WERI-Rb-1 (cell line): ENCODE measurements at regions not wholly inside any gene's neighbourhood (a gene's known extent, or its start where the extent isn't known, plus 50 kb on each side); places are given as distances from the start of the nearest gene placed in this dataset.

ENCODE experiments used
- DNase-seq: peaks from one replicate; pipeline ENCODE4 v3.0.0-alpha.2; 2020
- H3K27ac ChIP-seq: fragments of 250-450 bp; sonication (Bioruptor Pico); 2 replicates; pipeline ENCODE4 v1.5.1; 2020; ENCODE audit warnings: mild to moderate bottlenecking, moderate library complexity
- H3K27me3 ChIP-seq: fragments of 250-450 bp; sonication (Bioruptor Pico); 2 replicates; pipeline ENCODE4 v1.5.1; 2021; ENCODE audit warnings: mild to moderate bottlenecking, low read depth, moderate library complexity; ENCODE audit not compliant: insufficient read depth, severe bottlenecking
- H3K36me3 ChIP-seq: fragments of 250-450 bp; sonication (Bioruptor Pico); 2 replicates; pipeline ENCODE4 v1.5.1; 2020; ENCODE audit warnings: mild to moderate bottlenecking, moderate library complexity
- H3K4me3 ChIP-seq: 2 replicates; pipeline ENCODE4 v1.5.1; 2011; ENCODE audit warnings: low read depth, mild to moderate bottlenecking, control low read depth, low read length
- H3K9me3 ChIP-seq: fragments of 250-450 bp; sonication (Bioruptor Pico); 2 replicates; pipeline ENCODE4 v1.5.1; 2021; ENCODE audit warnings: mild to moderate bottlenecking, moderate library complexity; ENCODE audit not compliant: severe bottlenecking
- CTCF ChIP-seq: IDR thresholded peaks from 2 replicates; pipeline ENCODE4 v1.5.1; 2011; ENCODE audit warnings: low read depth, mild to moderate bottlenecking, control low read depth, inconsistent platforms, low read length

- DNase-seq: no peak
- Histone ChIP-seq H3K4me3 (no peak overlapping the region), H3K27ac (no peak overlapping the region), H3K9me3 (no peaks in the 10 kb centered on the region), H3K36me3 (no peaks in the 10 kb centered on the region), H3K27me3 (no peaks in the 10 kb centered on the region)
- no peak for TF ChIP-seq CTCF
These were observed 249.7 kb upstream of the IGFBP3 start for GRCh38 chr7:46170792-46171191.

- no peak overlapping the region for H3K27ac ChIP-seq
- TF ChIP-seq CTCF: no peak
- no peak for DNase-seq
These were observed 248.9 kb upstream of the IGFBP3 start for GRCh38 chr7:46170021-46170420.

GRCh38 chr7:46169384-46169755, 248.3 kb upstream of the IGFBP3 start:
- Histone ChIP-seq H3K36me3 (no peaks in the 10 kb centered on the region), H3K27ac (no peak overlapping the region), H3K4me3 (no peak overlapping the region), H3K27me3 (no peaks in the 10 kb centered on the region), H3K9me3 (no peaks in the 10 kb centered on the region)
- no peak for DNase-seq
- TF ChIP-seq CTCF: no peak

More at GRCh38 chr7:46170021-46170420, 248.9 kb upstream of the IGFBP3 start:
- H3K9me3 ChIP-seq: no peaks in the 10 kb centered on the region
- H3K4me3 ChIP-seq: no peak overlapping the region
- H3K36me3 ChIP-seq: no peaks in the 10 kb centered on the region
- H3K27me3 ChIP-seq: no peaks in the 10 kb centered on the region

- Histone ChIP-seq H3K27me3 (no peaks in the 10 kb centered on the region), H3K27ac (no peak overlapping the region)
- DNase-seq: no peak
These were observed 247.8 kb upstream of the IGFBP3 start for GRCh38 chr7:46168671-46169383.

GRCh38 chr7:46168231-46168630, 247.2 kb upstream of the IGFBP3 start:
- H3K27me3 ChIP-seq: peaks cover 3% of the 10 kb centered on the region
- no peak overlapping the region for H3K27ac ChIP-seq
- H3K9me3 ChIP-seq: no peaks in the 10 kb centered on the region
- no peak overlapping the region for H3K4me3 ChIP-seq
- TF ChIP-seq CTCF: no peak
- no peaks in the 10 kb centered on the region for H3K36me3 ChIP-seq
- DNase-seq: no peak

More at GRCh38 chr7:46168671-46169383, 247.8 kb upstream of the IGFBP3 start:
- Histone ChIP-seq H3K4me3 (no peak overlapping the region), H3K36me3 (no peaks in the 10 kb centered on the region), H3K9me3 (no peaks in the 10 kb centered on the region)
- no peak for TF ChIP-seq CTCF

- no peak for TF ChIP-seq CTCF
- DNase-seq: no peak
These were observed 244.2 kb upstream of the IGFBP3 start for GRCh38 chr7:46165276-46165675.

More at GRCh38 chr7:46165276-46165675, 244.2 kb upstream of the IGFBP3 start:
- Histone ChIP-seq H3K9me3 (no peaks in the 10 kb centered on the region), H3K27me3 (peaks cover 3% of the 10 kb centered on the region), H3K36me3 (no peaks in the 10 kb centered on the region), H3K4me3 (no peak overlapping the region), H3K27ac (no peak overlapping the region)
